IMR-90 (cell line): ENCODE measurements at regions not wholly inside any gene's neighbourhood (a gene's known extent, or its start where the extent isn't known, plus 50 kb on each side); places are given as distances from the start of the nearest gene placed in this dataset.

Source experiments
- ATAC-seq: fragments of 200-7000 bp; cut with Tn5 transposase; 2 replicates; pipeline ENCODE4 v1.9.1; 2020; ENCODE audit warnings: low read depth, mild to moderate bottlenecking, moderate library complexity
- BruUV-seq: library from RNA; stranded (reverse); fragments of 400-500 nt; replicated peaks from 2 replicates; lab custom pipeline; 2021; lab: Mats Ljungman, UMichigan
- CTCF ChIA-PET: fragments of 300-600 bp; formaldehyde crosslinking; extraction: SDS; loops from one replicate; lab custom pipeline; 2021; ENCODE audit warnings: antibody characterized with exemption; lab: Yijun Ruan, JAX
- POLR2A ChIA-PET: fragments of 300-600 bp; sonication (Branson Sonifier 250); formaldehyde crosslinking; loops from one replicate; lab custom pipeline; 2022; ENCODE audit warnings: antibody characterized with exemption; ENCODE audit not compliant: unreplicated experiment; lab: Charles Lee
- DNase-seq: peaks from one replicate; pipeline ENCODE4 v3.0.0; 2013
- H2AFZ ChIP-seq: replicated peaks from 2 replicates; pipeline ENCODE3; 2013; ENCODE audit warnings: low read length, mild to moderate bottlenecking; ENCODE audit not compliant: poor library complexity
- H2AK5ac ChIP-seq: 2 replicates; pipeline ENCODE4 v1.6.1; 2013; ENCODE audit warnings: low read depth, low read length, inconsistent platforms
- H2AK9ac ChIP-seq: replicated peaks from 2 replicates; pipeline ENCODE3; 2013; ENCODE audit warnings: mild to moderate bottlenecking, low read depth, low read length, moderate library complexity; ENCODE audit not compliant: poor library complexity
- H2BK120ac ChIP-seq: 2 replicates; pipeline ENCODE4 v1.6.1; 2013; ENCODE audit warnings: low read depth, low read length, inconsistent platforms
- H2BK15ac ChIP-seq: 3 replicates; pipeline ENCODE4 v1.6.1; 2013; ENCODE audit warnings: low read depth, low read length, inconsistent platforms
- H2BK20ac ChIP-seq: 2 replicates; pipeline ENCODE4 v1.6.1; 2013; ENCODE audit warnings: low read depth, mild to moderate bottlenecking, inconsistent platforms, low read length, moderate library complexity
- H2BK5ac ChIP-seq: 2 replicates; pipeline ENCODE4 v1.6.1; 2013; ENCODE audit warnings: mild to moderate bottlenecking, low read depth, low read length, inconsistent platforms; ENCODE audit not compliant: poor library complexity, severe bottlenecking
- H3K14ac ChIP-seq: replicated peaks from 2 replicates; pipeline ENCODE4 v1.6.1; 2013; ENCODE audit warnings: low read depth, low read length, inconsistent platforms
- H3K18ac ChIP-seq: 2 replicates; pipeline ENCODE4 v1.6.1; 2013; ENCODE audit warnings: low read depth, low read length, control low read depth
- H3K23ac ChIP-seq: 2 replicates; pipeline ENCODE4 v1.6.1; 2013; ENCODE audit warnings: low read depth, low read length, inconsistent platforms
- H3K27ac ChIP-seq: 2 replicates; pipeline ENCODE4 v1.5.1; 2013; ENCODE audit warnings: mild to moderate bottlenecking, control low read depth, low read length; ENCODE audit not compliant: insufficient read depth
- H3K27me3 ChIP-seq: 2 replicates; pipeline ENCODE4 v1.6.1; 2013; ENCODE audit warnings: low read length; ENCODE audit not compliant: control insufficient read depth, insufficient read depth
- H3K36me3 ChIP-seq: 2 replicates; pipeline ENCODE4 v1.6.1; 2013; ENCODE audit warnings: low read length, mixed read lengths; ENCODE audit not compliant: control insufficient read depth, insufficient read depth
- H3K4ac ChIP-seq: 2 replicates; pipeline ENCODE4 v1.6.1; 2013; ENCODE audit warnings: low read depth, low read length, inconsistent platforms
- H3K4me1 ChIP-seq: 2 replicates; pipeline ENCODE4 v1.6.1; 2013; ENCODE audit warnings: low read length, mixed read lengths; ENCODE audit not compliant: control insufficient read depth, insufficient read depth
- H3K4me2 ChIP-seq: 2 replicates; pipeline ENCODE4 v1.6.1; 2013; ENCODE audit warnings: low read depth, mild to moderate bottlenecking, control low read depth, low read length, moderate library complexity
- H3K4me3 ChIP-seq: 2 replicates; pipeline ENCODE4 v1.5.1; 2013; ENCODE audit warnings: low read depth, mild to moderate bottlenecking, control low read depth, low read length, moderate library complexity; ENCODE audit not compliant: insufficient read depth
- H3K56ac ChIP-seq: 2 replicates; pipeline ENCODE4 v1.6.1; 2013; ENCODE audit warnings: low read length, inconsistent platforms; ENCODE audit not compliant: insufficient read depth; ENCODE audit errors: extremely low read depth
- H3K79me1 ChIP-seq, 2 experiments: 2 replicates each; pipeline ENCODE4 v1.6.1; 2013; ENCODE audit warnings: low read length in 2 of 2, inconsistent platforms in 1 of 2, low read depth in 1 of 2
- H3K9ac ChIP-seq: 2 replicates; pipeline ENCODE4 v1.6.1; 2013; ENCODE audit warnings: low read depth, low read length, control low read depth
- H3K9me1 ChIP-seq: 2 replicates; pipeline ENCODE4 v1.6.1; 2013; ENCODE audit warnings: low read length, inconsistent platforms; ENCODE audit not compliant: insufficient read depth
- H3K9me3 ChIP-seq: 2 replicates; pipeline ENCODE4 v1.6.1; 2013; ENCODE audit warnings: low read length; ENCODE audit not compliant: control insufficient read depth, insufficient read depth
- H4K20me1 ChIP-seq: 2 replicates; pipeline ENCODE4 v1.6.1; 2013; ENCODE audit warnings: low read length, inconsistent platforms; ENCODE audit not compliant: insufficient read depth
- H4K5ac ChIP-seq: 2 replicates; pipeline ENCODE4 v1.6.1; 2013; ENCODE audit warnings: mild to moderate bottlenecking, low read depth, low read length, control low read depth
- H4K8ac ChIP-seq, 2 experiments: 2 replicates each; pipeline ENCODE4 v1.6.1; 2013; ENCODE audit warnings: low read depth in 2 of 2, low read length in 2 of 2, control low read depth in 1 of 2, inconsistent platforms in 1 of 2
- H4K91ac ChIP-seq: 2 replicates; pipeline ENCODE4 v1.6.1; 2013; ENCODE audit warnings: low read depth, low read length, inconsistent platforms; ENCODE audit not compliant: insufficient read depth
- BHLHE40 ChIP-seq: fragments of 150-350 bp; IDR thresholded peaks from 2 replicates; pipeline ENCODE4 v1.6.1; 2016; ENCODE audit warnings: mild to moderate bottlenecking, low read depth, low read length
- NFE2L2 ChIP-seq: fragments of 150-350 bp; IDR thresholded peaks from 2 replicates; pipeline ENCODE4 v1.6.1; 2016; ENCODE audit warnings: low read depth, mild to moderate bottlenecking, low read length
- RAD21 ChIP-seq: IDR thresholded peaks from 2 replicates; pipeline ENCODE4 v1.6.1; 2012; ENCODE audit warnings: low read length, improper control_type of control experiment
- RCOR1 ChIP-seq: IDR thresholded peaks from 2 replicates; pipeline ENCODE4 v1.6.1; 2012; ENCODE audit warnings: mild to moderate bottlenecking, low read length, improper control_type of control experiment; ENCODE audit not compliant: insufficient replicate concordance
- SMC3 ChIP-seq: fragments of 150-350 bp; IDR thresholded peaks from 2 replicates; pipeline ENCODE4 v1.6.1; 2016; ENCODE audit warnings: low read depth, mild to moderate bottlenecking, antibody characterized with exemption, low read length, moderate library complexity
- WGBS, 2 experiments: methylation state at CpG; one replicate each; pipeline versions ENCODE4 v1.1.5 to v1.1.7; 2013; ENCODE audit warnings: missing lambda C conversion rate in 2 of 2; ENCODE audit not compliant: insufficient read length in 1 of 2; ENCODE audit errors: extremely low coverage in 2 of 2; 5-methylcytosine and 5-hydroxymethylcytosine counted together
- dilution Hi-C: fragments of 300-500 bp; cut with HindIII; formaldehyde crosslinking; loops from one replicate; pipeline ENCODE4 v1.14.3; 2018; ENCODE audit warnings: low sequenced_read_pairs; ENCODE audit not compliant: unreplicated experiment
- in situ Hi-C: fragments of 300-500 bp; cut with MboI; formaldehyde crosslinking; loops from 3 replicates; pipeline ENCODE4 v1.14.3; 2019; ENCODE audit warnings: low sequenced_read_pairs, inconsistent platforms, mixed read lengths
- intact Hi-C: fragments of 100-400 bp; cut with micrococcal nuclease; formaldehyde crosslinking; loops from 2 replicates; pipeline ENCODE4 v1.10.0; 2022
- TF ChIP-seq, protein P1 (sequence below): fragments of 150-350 bp; IDR thresholded peaks from 2 replicates; pipeline ENCODE4 v1.6.1; 2016; ENCODE audit warnings: low read depth, mild to moderate bottlenecking, low read length, moderate library complexity, borderline replicate concordance

DNA sequence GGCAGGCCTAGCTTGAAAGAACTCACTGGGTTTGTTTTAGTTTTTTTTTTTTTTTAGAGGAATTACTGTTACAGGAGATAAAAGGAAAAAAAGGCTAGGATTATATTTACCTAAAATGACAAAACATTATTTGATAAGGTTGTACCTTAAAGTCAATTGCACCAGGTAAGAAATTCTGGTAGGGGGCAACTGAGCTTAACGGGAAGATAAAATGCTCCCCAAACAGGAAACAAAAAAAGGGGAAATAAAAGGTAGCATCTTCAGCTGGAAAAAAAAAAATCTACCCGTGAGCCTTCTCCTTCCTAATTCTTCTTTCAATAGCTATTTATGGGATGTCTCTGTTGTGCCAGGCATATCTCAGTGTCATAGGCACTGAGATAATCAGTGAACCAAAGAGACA is 164.5 kb downstream of the PIK3R1 start:
- H3K9me3 ChIP-seq: no peaks in the 10 kb centered on the region
- no peak overlapping the region for H2BK5ac ChIP-seq
- H3K18ac ChIP-seq: no peak overlapping the region
- H2BK120ac ChIP-seq: no peak overlapping the region
- no peak overlapping the region for H2BK20ac ChIP-seq
- TF ChIP-seq SMC3 (no peak), NFE2L2 (no peak), RCOR1 (no peak), RAD21 (no peak), BHLHE40 (no peak)
- TF ChIP-seq, protein P1, sequence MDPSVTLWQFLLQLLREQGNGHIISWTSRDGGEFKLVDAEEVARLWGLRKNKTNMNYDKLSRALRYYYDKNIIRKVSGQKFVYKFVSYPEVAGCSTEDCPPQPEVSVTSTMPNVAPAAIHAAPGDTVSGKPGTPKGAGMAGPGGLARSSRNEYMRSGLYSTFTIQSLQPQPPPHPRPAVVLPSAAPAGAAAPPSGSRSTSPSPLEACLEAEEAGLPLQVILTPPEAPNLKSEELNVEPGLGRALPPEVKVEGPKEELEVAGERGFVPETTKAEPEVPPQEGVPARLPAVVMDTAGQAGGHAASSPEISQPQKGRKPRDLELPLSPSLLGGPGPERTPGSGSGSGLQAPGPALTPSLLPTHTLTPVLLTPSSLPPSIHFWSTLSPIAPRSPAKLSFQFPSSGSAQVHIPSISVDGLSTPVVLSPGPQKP: no peak
- H3K9ac ChIP-seq: no peak overlapping the region
- no peak overlapping the region for H2AK5ac ChIP-seq
- ATAC-seq (no peak), DNase-seq (no peak)
- H2AFZ ChIP-seq: no peak overlapping the region
- CTCF ChIA-PET: no interaction called here
- no peak overlapping the region for H4K8ac ChIP-seq
- no TSS peak for BruUV-seq
- H3K23ac ChIP-seq: no peak overlapping the region
- H3K4me1 ChIP-seq: no peaks in the 10 kb centered on the region
- H3K9me1 ChIP-seq: no peaks in the 10 kb centered on the region
- no peak overlapping the region for H3K4me2 ChIP-seq
- no peak overlapping the region for H2AK9ac ChIP-seq
- no peak overlapping the region for H3K4ac ChIP-seq
- dilution Hi-C loops (no loop called here), intact Hi-C loops (no loop called here), in situ Hi-C loops (no loop called here)
- H4K20me1 ChIP-seq: no peaks in the 10 kb centered on the region
- no peak overlapping the region for H4K91ac ChIP-seq
- no peaks in the 10 kb centered on the region for H3K27me3 ChIP-seq
- no peak overlapping the region for H3K14ac ChIP-seq
- H3K4me3 ChIP-seq: no peak overlapping the region
- H3K27ac ChIP-seq: no peak overlapping the region
- no peak overlapping the region for H2BK15ac ChIP-seq
- H3K79me1 ChIP-seq: no peaks in the 10 kb centered on the region
- no CpG with 5 or more reads among the region's 2 CpGs for WGBS, 2 experiments
- no peak overlapping the region for H4K5ac ChIP-seq
- H3K36me3 ChIP-seq: no peaks in the 10 kb centered on the region
- POLR2A ChIA-PET: no interaction called here
- H3K56ac ChIP-seq: no peak overlapping the region
